HEK293 (cell line): ENCODE measurements at regions not wholly inside any gene's neighbourhood (a gene's known extent, or its start where the extent isn't known, plus 50 kb on each side); places are given as distances from the start of the nearest gene placed in this dataset.

Experiments used
- CTCF ChIA-PET: fragments of 350-600 bp; formaldehyde crosslinking; extraction: SDS; loops from one replicate; lab custom pipeline; 2021; ENCODE audit warnings: antibody characterized with exemption; lab: Yijun Ruan, JAX
- POLR2A ChIA-PET: fragments of 300-600 bp; formaldehyde crosslinking; extraction: SDS; loops from one replicate; lab custom pipeline; 2020; ENCODE audit warnings: antibody characterized with exemption, inconsistent platforms; lab: Yijun Ruan, JAX
- H3K27ac ChIP-seq: fragments of 200-500 bp; sonication (Bioruptor generic); 2 replicates; pipeline ENCODE4 v1.5.1; 2014; ENCODE audit warnings: low read depth, low read length, control low read depth, inconsistent platforms; ENCODE audit errors: extremely low read depth
- H3K36me3 ChIP-seq, 2 experiments: fragments of 200-500 bp in 1 of 2; sonication (Bioruptor generic) in 1 of 2; 1 replicate in 1 of 2; 2 replicates in 1 of 2; pipeline ENCODE4 v1.5.1; 2014 to 2017; ENCODE audit warnings: inconsistent platforms in 2 of 2, low read length in 2 of 2; ENCODE audit not compliant: control insufficient read depth in 2 of 2, insufficient read depth in 1 of 2
- H3K4me1 ChIP-seq: fragments of 200-500 bp; sonication (Bioruptor generic); 2 replicates; pipeline ENCODE4 v1.5.1; 2014; ENCODE audit warnings: mild to moderate bottlenecking, low read length, inconsistent platforms; ENCODE audit not compliant: control insufficient read depth, insufficient read depth
- H3K4me3 ChIP-seq: 2 replicates; pipeline ENCODE4 v1.5.1; 2011; ENCODE audit warnings: low read depth, mild to moderate bottlenecking, control low read depth, low read length, moderate library complexity
- H3K9me3 ChIP-seq: fragments of 200-500 bp; sonication (Bioruptor generic); 2 replicates; pipeline ENCODE4 v1.5.1; 2014; ENCODE audit warnings: low read depth, low read length, inconsistent platforms; ENCODE audit not compliant: control insufficient read depth, insufficient read depth
- GLI2 ChIP-seq: fragments of 450-650 bp; formaldehyde crosslinking; IDR thresholded peaks from 2 replicates; pipeline ENCODE4; 2017; ENCODE audit warnings: missing biosample characterization, missing genetic modification characterization, low read depth, borderline replicate concordance
- KLF10 ChIP-seq: fragments of 450-650 bp; IDR thresholded peaks from 2 replicates; pipeline ENCODE4 v1.5.1; 2018; ENCODE audit warnings: missing biosample characterization, mild to moderate bottlenecking, missing genetic modification characterization
- KLF16 ChIP-seq: fragments of 450-650 bp; formaldehyde crosslinking; IDR thresholded peaks from 2 replicates; pipeline ENCODE4 v1.5.1; 2017; ENCODE audit warnings: missing biosample characterization, missing genetic modification characterization
- MEIS1 ChIP-seq: sonication (generic); formaldehyde crosslinking; IDR thresholded peaks from 2 replicates; pipeline ENCODE4 v1.8.1; 2022; ENCODE audit warnings: missing genetic modification reagents, mild to moderate bottlenecking, borderline replicate concordance
- OSR2 ChIP-seq: fragments of 450-650 bp; formaldehyde crosslinking; IDR thresholded peaks from 2 replicates; pipeline ENCODE4 v1.5.1; 2016; ENCODE audit warnings: missing biosample characterization, missing genetic modification characterization
- PRDM1 ChIP-seq: fragments of 450-650 bp; formaldehyde crosslinking; IDR thresholded peaks from 2 replicates; pipeline ENCODE4; 2016; ENCODE audit warnings: missing biosample characterization, missing genetic modification characterization
- SP7 ChIP-seq: fragments of 450-650 bp; formaldehyde crosslinking; IDR thresholded peaks from 2 replicates; pipeline ENCODE4 v1.5.1; 2016; ENCODE audit warnings: missing biosample characterization, missing genetic modification characterization
- ZBTB1 ChIP-seq: fragments of 450-650 bp; formaldehyde crosslinking; IDR thresholded peaks from 2 replicates; pipeline ENCODE4 v1.5.1; 2016; ENCODE audit warnings: missing biosample characterization, missing genetic modification characterization
- ZFHX2 ChIP-seq: fragments of 450-650 bp; formaldehyde crosslinking; conservative IDR thresholded peaks from 2 replicates; pipeline ENCODE4 v1.5.1; 2016; ENCODE audit warnings: missing biosample characterization, missing genetic modification characterization
- ZIC2 ChIP-seq: fragments of 450-650 bp; formaldehyde crosslinking; IDR thresholded peaks from 2 replicates; pipeline ENCODE4 v1.5.1; 2016; ENCODE audit warnings: missing biosample characterization, missing genetic modification characterization
- ZNF10 ChIP-seq: fragments of 450-650 bp; formaldehyde crosslinking; IDR thresholded peaks from 2 replicates; pipeline ENCODE4 v1.5.1; 2017; ENCODE audit warnings: missing biosample characterization, missing genetic modification characterization
- ZNF223 ChIP-seq: fragments of 450-650 bp; formaldehyde crosslinking; IDR thresholded peaks from 2 replicates; pipeline ENCODE4 v1.5.1; 2016; ENCODE audit warnings: missing biosample characterization, missing genetic modification characterization
- ZNF274 ChIP-seq, 2 experiments: fragments of 200-500 bp in 1 of 2; fragments of 450-650 bp in 1 of 2; sonication (Bioruptor generic) in 1 of 2; formaldehyde crosslinking in 1 of 2; IDR thresholded peaks; 2 replicates each; pipeline versions ENCODE4 v1.5.1 to v1.6.1; 2014 to 2016; ENCODE audit warnings: borderline replicate concordance in 1 of 2, inconsistent platforms in 1 of 2, low read length in 1 of 2, missing biosample characterization in 1 of 2, missing genetic modification characterization in 1 of 2
- ZNF335 ChIP-seq: fragments of 450-650 bp; formaldehyde crosslinking; conservative IDR thresholded peaks from 2 replicates; pipeline ENCODE4 v1.5.1; 2016; ENCODE audit warnings: missing biosample characterization, missing genetic modification characterization
- ZNF37A ChIP-seq: fragments of 450-650 bp; IDR thresholded peaks from 2 replicates; pipeline ENCODE4 v1.5.1; 2018; ENCODE audit warnings: missing biosample characterization, missing genetic modification characterization
- ZNF391 ChIP-seq: fragments of 450-650 bp; formaldehyde crosslinking; IDR thresholded peaks from 2 replicates; pipeline ENCODE4 v1.5.1; 2016; ENCODE audit warnings: low read depth, missing biosample characterization, missing genetic modification characterization, borderline replicate concordance
- ZNF423 ChIP-seq: fragments of 450-650 bp; formaldehyde crosslinking; IDR thresholded peaks from 2 replicates; pipeline ENCODE4 v1.5.1; 2016; ENCODE audit warnings: missing biosample characterization, missing genetic modification characterization
- ZNF48 ChIP-seq: fragments of 450-650 bp; formaldehyde crosslinking; IDR thresholded peaks from 2 replicates; pipeline ENCODE4 v1.5.1; 2016; ENCODE audit warnings: missing biosample characterization, missing genetic modification characterization
- ZNF585B ChIP-seq: fragments of 450-650 bp; formaldehyde crosslinking; IDR thresholded peaks from 2 replicates; pipeline ENCODE4 v1.5.1; 2016; ENCODE audit warnings: missing biosample characterization, missing genetic modification characterization
- ZNF596 ChIP-seq: fragments of 450-650 bp; IDR thresholded peaks from 2 replicates; pipeline ENCODE4 v1.5.0; 2018; ENCODE audit warnings: missing biosample characterization, mild to moderate bottlenecking, missing genetic modification characterization, moderate library complexity
- ZNF626 ChIP-seq: fragments of 450-650 bp; sonication (Bioruptor Pico); formaldehyde crosslinking; IDR thresholded peaks from 2 replicates; pipeline ENCODE4 v1.5.1; 2018; ENCODE audit warnings: missing biosample characterization, missing genetic modification characterization, inconsistent platforms
- ZNF670 ChIP-seq: fragments of 450-650 bp; formaldehyde crosslinking; IDR thresholded peaks from 2 replicates; pipeline ENCODE4 v1.5.1; 2016; ENCODE audit warnings: missing biosample characterization, missing genetic modification characterization, low read depth
- ZNF677 ChIP-seq: fragments of 450-650 bp; IDR thresholded peaks from 2 replicates; pipeline ENCODE4 v1.5.0; 2018; ENCODE audit warnings: missing biosample characterization, mild to moderate bottlenecking, missing genetic modification characterization, moderate library complexity
- ZNF707 ChIP-seq: fragments of 450-650 bp; formaldehyde crosslinking; IDR thresholded peaks from 2 replicates; pipeline ENCODE4 v1.5.1; 2016; ENCODE audit warnings: missing biosample characterization, missing genetic modification characterization
- ZNF76 ChIP-seq: fragments of 450-650 bp; formaldehyde crosslinking; IDR thresholded peaks from 2 replicates; pipeline ENCODE4; 2016; ENCODE audit warnings: low read depth, missing biosample characterization, missing genetic modification characterization, borderline replicate concordance
- ZNF777 ChIP-seq: fragments of 450-650 bp; formaldehyde crosslinking; IDR thresholded peaks from 2 replicates; pipeline ENCODE4 v1.5.1; 2017; ENCODE audit warnings: missing biosample characterization, missing genetic modification characterization, borderline replicate concordance
- ZNF792 ChIP-seq: fragments of 450-650 bp; formaldehyde crosslinking; IDR thresholded peaks from 2 replicates; pipeline ENCODE4 v1.5.1; 2016; ENCODE audit warnings: missing biosample characterization, missing genetic modification characterization
- ZNF837 ChIP-seq: fragments of 450-650 bp; formaldehyde crosslinking; IDR thresholded peaks from 2 replicates; pipeline ENCODE4 v1.5.1; 2016; ENCODE audit warnings: missing biosample characterization, missing genetic modification characterization
- TF ChIP-seq, protein P1 (sequence below): fragments of 450-650 bp; formaldehyde crosslinking; IDR thresholded peaks from 2 replicates; pipeline ENCODE4 v1.5.1; 2016; ENCODE audit warnings: missing biosample characterization, missing genetic modification characterization
- TF ChIP-seq, protein P2 (sequence below): fragments of 450-650 bp; formaldehyde crosslinking; IDR thresholded peaks from 2 replicates; pipeline ENCODE4 v1.5.1; 2016; ENCODE audit warnings: missing biosample characterization, missing genetic modification characterization

DNA sequence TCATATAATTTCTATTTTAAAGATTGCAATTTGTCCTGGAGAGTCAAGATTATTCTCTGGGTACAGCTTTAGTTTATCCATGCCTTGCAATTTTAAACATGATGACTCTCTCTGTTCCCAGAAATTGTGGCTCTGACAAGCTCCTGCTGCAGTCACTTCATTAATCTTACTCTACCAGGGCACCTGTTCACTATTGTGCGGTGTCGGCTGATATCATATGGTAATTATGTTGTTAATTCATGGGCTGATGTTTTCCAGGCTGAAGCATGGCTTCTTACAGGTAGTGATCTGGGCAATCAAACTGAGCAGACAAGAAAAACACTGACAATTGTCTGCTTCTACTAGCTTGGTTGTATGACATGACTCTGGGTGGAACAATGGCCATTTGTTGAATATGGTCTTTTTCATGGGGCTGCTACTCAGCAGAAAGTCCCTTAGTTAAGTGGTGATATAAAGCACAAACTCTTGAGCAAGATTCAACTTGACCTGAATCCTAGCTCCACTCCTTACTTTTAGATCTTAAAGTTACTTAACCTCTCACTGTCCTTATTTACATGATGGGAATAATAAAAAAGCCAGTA, 230.7 kb downstream of the FAT3 start:
- Histone ChIP-seq H3K4me3 (no peak overlapping the region), H3K4me1 (no peaks in the 10 kb centered on the region), H3K36me3 (no peaks in the 10 kb centered on the region), H3K9me3 (no peaks in the 10 kb centered on the region), H3K27ac (no peak overlapping the region)
- no peak for TF ChIP-seq ZNF335 (tag by site-specific recombination)
- TF ChIP-seq ZFHX2 (tag by site-specific recombination) = no peak
- TF ChIP-seq ZNF792 (tag by site-specific recombination) = no peak
- no peak for TF ChIP-seq ZNF707 (tag by site-specific recombination)
- no peak for TF ChIP-seq ZNF423 (tag by site-specific recombination)
- no peak for TF ChIP-seq ZNF223 (tag by site-specific recombination)
- no peak for TF ChIP-seq ZNF596
- TF ChIP-seq KLF10 (tag by site-specific recombination) = no peak
- TF ChIP-seq, protein P1, sequence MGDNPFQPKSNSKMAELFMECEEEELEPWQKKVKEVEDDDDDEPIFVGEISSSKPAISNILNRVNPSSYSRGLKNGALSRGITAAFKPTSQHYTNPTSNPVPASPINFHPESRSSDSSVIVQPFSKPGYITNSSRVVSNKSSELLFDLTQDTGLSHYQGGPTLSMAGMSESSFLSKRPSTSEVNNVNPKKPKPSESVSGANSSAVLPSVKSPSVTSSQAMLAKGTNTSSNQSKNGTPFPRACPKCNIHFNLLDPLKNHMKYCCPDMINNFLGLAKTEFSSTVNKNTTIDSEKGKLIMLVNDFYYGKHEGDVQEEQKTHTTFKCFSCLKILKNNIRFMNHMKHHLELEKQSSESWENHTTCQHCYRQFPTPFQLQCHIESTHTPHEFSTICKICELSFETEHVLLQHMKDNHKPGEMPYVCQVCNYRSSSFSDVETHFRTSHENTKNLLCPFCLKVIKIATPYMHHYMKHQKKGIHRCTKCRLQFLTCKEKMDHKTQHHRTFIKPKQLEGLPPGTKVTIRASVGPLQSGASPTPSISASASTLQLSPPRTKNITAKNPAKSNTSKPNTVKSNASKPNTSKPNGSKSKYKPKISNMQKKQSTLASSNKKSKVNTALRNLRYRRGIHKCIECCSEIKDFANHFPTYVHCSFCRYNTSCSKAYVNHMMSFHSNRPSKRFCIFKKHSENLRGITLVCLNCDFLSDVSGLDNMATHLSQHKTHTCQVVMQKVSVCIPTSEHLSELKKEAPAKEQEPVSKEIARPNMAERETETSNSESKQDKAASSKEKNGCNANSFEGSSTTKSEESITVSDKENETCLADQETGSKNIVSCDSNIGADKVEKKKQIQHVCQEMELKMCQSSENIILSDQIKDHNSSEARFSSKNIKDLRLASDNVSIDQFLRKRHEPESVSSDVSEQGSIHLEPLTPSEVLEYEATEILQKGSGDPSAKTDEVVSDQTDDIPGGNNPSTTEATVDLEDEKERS (tag by site-specific recombination) = no peak
- TF ChIP-seq ZNF626 (tag by site-specific recombination) = no peak
- TF ChIP-seq ZNF391 = no peak
- TF ChIP-seq ZNF670 (tag by site-specific recombination) = no peak
- no peak for TF ChIP-seq GLI2 (tag by site-specific recombination)
- no peak for TF ChIP-seq ZBTB1 (tag by site-specific recombination)
- TF ChIP-seq MEIS1 (CRISPR knock-in tag) = no peak
- TF ChIP-seq KLF16 (tag by site-specific recombination) = no peak
- TF ChIP-seq ZNF777 (tag by site-specific recombination) = no peak
- POLR2A ChIA-PET = no interaction called here
- CTCF ChIA-PET = no interaction called here

DNA sequence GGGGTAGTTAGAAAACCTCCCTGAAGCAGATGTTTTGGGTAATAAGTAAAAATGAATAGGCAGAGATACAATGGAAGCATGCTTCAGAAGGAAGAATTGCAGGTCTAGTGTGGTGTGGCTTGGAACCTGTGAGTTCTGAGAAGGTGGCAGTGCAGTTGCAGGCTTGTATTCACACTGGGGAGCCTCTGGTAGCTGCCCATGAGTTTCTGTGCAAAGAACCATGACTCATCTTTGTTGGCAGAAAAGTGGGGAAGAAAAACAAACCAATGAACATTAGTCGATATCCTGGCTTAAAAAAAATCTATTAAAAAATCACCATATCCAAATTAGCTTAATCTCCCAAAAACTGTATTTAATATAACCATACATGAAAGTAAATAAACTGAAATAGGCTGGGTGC, 232.6 kb downstream of the FAT3 start:
- Histone ChIP-seq H3K27ac (no peak overlapping the region), H3K9me3 (no peaks in the 10 kb centered on the region), H3K4me1 (no peaks in the 10 kb centered on the region), H3K4me3 (no peak overlapping the region), H3K36me3 (no peaks in the 10 kb centered on the region)
- ChIA-PET POLR2A (no interaction called here), CTCF (no interaction called here)
- TF ChIP-seq ZIC2 (tag by site-specific recombination) = no peak
- TF ChIP-seq ZNF677 = no peak
- TF ChIP-seq ZNF837 (tag by site-specific recombination) = no peak
- no peak for TF ChIP-seq SP7 (tag by site-specific recombination)
- no peak for TF ChIP-seq ZNF48 (tag by site-specific recombination)
- TF ChIP-seq ZNF76 (tag by site-specific recombination) = no peak
- no peak for TF ChIP-seq ZNF585B
- no peak for TF ChIP-seq ZNF274 (IDR thresholded peaks at IDR 0.05; ENCODE audit: low read length)
- no peak for TF ChIP-seq ZNF274 (tag by site-specific recombination; IDR thresholded peaks at IDR 0.05; ENCODE audit: borderline replicate concordance)
- no peak for TF ChIP-seq PRDM1 (tag by site-specific recombination)
- no peak for TF ChIP-seq ZNF37A (tag by site-specific recombination)
- no peak for TF ChIP-seq ZNF10 (tag by site-specific recombination)
- TF ChIP-seq, protein P2, sequence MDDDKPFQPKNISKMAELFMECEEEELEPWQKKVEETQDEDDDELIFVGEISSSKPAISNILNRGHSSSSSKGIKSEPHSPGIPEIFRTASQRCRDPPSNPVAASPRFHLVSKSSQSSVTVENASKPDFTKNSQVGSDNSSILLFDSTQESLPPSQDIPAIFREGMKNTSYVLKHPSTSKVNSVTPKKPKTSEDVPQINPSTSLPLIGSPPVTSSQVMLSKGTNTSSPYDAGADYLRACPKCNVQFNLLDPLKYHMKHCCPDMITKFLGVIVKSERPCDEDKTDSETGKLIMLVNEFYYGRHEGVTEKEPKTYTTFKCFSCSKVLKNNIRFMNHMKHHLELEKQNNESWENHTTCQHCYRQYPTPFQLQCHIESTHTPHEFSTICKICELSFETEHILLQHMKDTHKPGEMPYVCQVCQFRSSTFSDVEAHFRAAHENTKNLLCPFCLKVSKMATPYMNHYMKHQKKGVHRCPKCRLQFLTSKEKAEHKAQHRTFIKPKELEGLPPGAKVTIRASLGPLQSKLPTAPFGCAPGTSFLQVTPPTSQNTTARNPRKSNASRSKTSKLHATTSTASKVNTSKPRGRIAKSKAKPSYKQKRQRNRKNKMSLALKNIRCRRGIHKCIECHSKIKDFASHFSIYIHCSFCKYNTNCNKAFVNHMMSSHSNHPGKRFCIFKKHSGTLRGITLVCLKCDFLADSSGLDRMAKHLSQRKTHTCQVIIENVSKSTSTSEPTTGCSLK (tag by site-specific recombination) = no peak
- TF ChIP-seq OSR2 (tag by site-specific recombination) = no peak
